HEK293 (cell line): ENCODE measurements at regions not wholly inside any gene's neighbourhood (a gene's known extent, or its start where the extent isn't known, plus 50 kb on each side); places are given as distances from the start of the nearest gene placed in this dataset.

Source experiments
- CTCF ChIA-PET: fragments of 350-600 bp; formaldehyde crosslinking; extraction: SDS; loops from one replicate; lab custom pipeline; 2021; ENCODE audit warnings: antibody characterized with exemption; lab: Yijun Ruan, JAX
- POLR2A ChIA-PET: fragments of 300-600 bp; formaldehyde crosslinking; extraction: SDS; loops from one replicate; lab custom pipeline; 2020; ENCODE audit warnings: antibody characterized with exemption, inconsistent platforms; lab: Yijun Ruan, JAX
- H3K27ac ChIP-seq: fragments of 200-500 bp; sonication (Bioruptor generic); 2 replicates; pipeline ENCODE4 v1.5.1; 2014; ENCODE audit warnings: low read depth, low read length, control low read depth, inconsistent platforms; ENCODE audit errors: extremely low read depth
- H3K36me3 ChIP-seq, 2 experiments: fragments of 200-500 bp in 1 of 2; sonication (Bioruptor generic) in 1 of 2; 1 replicate in 1 of 2; 2 replicates in 1 of 2; pipeline ENCODE4 v1.5.1; 2014 to 2017; ENCODE audit warnings: inconsistent platforms in 2 of 2, low read length in 2 of 2; ENCODE audit not compliant: control insufficient read depth in 2 of 2, insufficient read depth in 1 of 2
- H3K4me1 ChIP-seq: fragments of 200-500 bp; sonication (Bioruptor generic); 2 replicates; pipeline ENCODE4 v1.5.1; 2014; ENCODE audit warnings: mild to moderate bottlenecking, low read length, inconsistent platforms; ENCODE audit not compliant: control insufficient read depth, insufficient read depth
- H3K4me3 ChIP-seq: 2 replicates; pipeline ENCODE4 v1.5.1; 2011; ENCODE audit warnings: low read depth, mild to moderate bottlenecking, control low read depth, low read length, moderate library complexity
- H3K9me3 ChIP-seq: fragments of 200-500 bp; sonication (Bioruptor generic); 2 replicates; pipeline ENCODE4 v1.5.1; 2014; ENCODE audit warnings: low read depth, low read length, inconsistent platforms; ENCODE audit not compliant: control insufficient read depth, insufficient read depth
- KLF7 ChIP-seq: fragments of 450-650 bp; formaldehyde crosslinking; IDR thresholded peaks from 2 replicates; pipeline ENCODE4 v1.5.1; 2016; ENCODE audit warnings: missing biosample characterization, missing genetic modification characterization, borderline replicate concordance
- MYNN ChIP-seq: fragments of 450-650 bp; formaldehyde crosslinking; IDR thresholded peaks from 2 replicates; pipeline ENCODE4 v1.5.1; 2016; ENCODE audit warnings: missing biosample characterization, missing genetic modification characterization, borderline replicate concordance
- PRDM1 ChIP-seq: fragments of 450-650 bp; formaldehyde crosslinking; IDR thresholded peaks from 2 replicates; pipeline ENCODE4; 2016; ENCODE audit warnings: missing biosample characterization, missing genetic modification characterization
- ZNF10 ChIP-seq: fragments of 450-650 bp; formaldehyde crosslinking; IDR thresholded peaks from 2 replicates; pipeline ENCODE4 v1.5.1; 2017; ENCODE audit warnings: missing biosample characterization, missing genetic modification characterization
- ZNF132 ChIP-seq: fragments of 450-650 bp; formaldehyde crosslinking; IDR thresholded peaks from 2 replicates; pipeline ENCODE4 v1.5.1; 2017; ENCODE audit warnings: missing biosample characterization, missing genetic modification characterization, borderline replicate concordance
- ZNF157 ChIP-seq: fragments of 450-650 bp; formaldehyde crosslinking; IDR thresholded peaks from 2 replicates; pipeline ENCODE4 v1.5.1; 2016; ENCODE audit warnings: missing biosample characterization, missing genetic modification characterization
- ZNF169 ChIP-seq: fragments of 450-650 bp; formaldehyde crosslinking; IDR thresholded peaks from 2 replicates; pipeline ENCODE4 v1.5.1; 2016; ENCODE audit warnings: missing biosample characterization, missing genetic modification characterization
- ZNF175 ChIP-seq: fragments of 450-650 bp; formaldehyde crosslinking; IDR thresholded peaks from 2 replicates; pipeline ENCODE4 v1.5.1; 2016; ENCODE audit warnings: missing biosample characterization, missing genetic modification characterization
- ZNF239 ChIP-seq: fragments of 450-650 bp; formaldehyde crosslinking; IDR thresholded peaks from 2 replicates; pipeline ENCODE4 v1.5.1; 2016; ENCODE audit warnings: missing biosample characterization, missing genetic modification characterization
- ZNF549 ChIP-seq: fragments of 450-650 bp; IDR thresholded peaks from 2 replicates; pipeline ENCODE4 v1.5.1; 2018; ENCODE audit warnings: missing biosample characterization, missing genetic modification characterization, mild to moderate bottlenecking, inconsistent platforms, moderate library complexity
- ZNF561 ChIP-seq: fragments of 450-650 bp; IDR thresholded peaks from 2 replicates; pipeline ENCODE4 v1.5.1; 2018; ENCODE audit warnings: missing biosample characterization, missing genetic modification characterization, borderline replicate concordance
- ZNF621 ChIP-seq: fragments of 450-650 bp; formaldehyde crosslinking; IDR thresholded peaks from 2 replicates; pipeline ENCODE4 v1.5.1; 2017; ENCODE audit warnings: missing biosample characterization, missing genetic modification characterization
- ZNF626 ChIP-seq: fragments of 450-650 bp; sonication (Bioruptor Pico); formaldehyde crosslinking; IDR thresholded peaks from 2 replicates; pipeline ENCODE4 v1.5.1; 2018; ENCODE audit warnings: missing biosample characterization, missing genetic modification characterization, inconsistent platforms
- ZNF792 ChIP-seq: fragments of 450-650 bp; formaldehyde crosslinking; IDR thresholded peaks from 2 replicates; pipeline ENCODE4 v1.5.1; 2016; ENCODE audit warnings: missing biosample characterization, missing genetic modification characterization
- TF ChIP-seq, protein P1 (sequence below): fragments of 450-650 bp; formaldehyde crosslinking; IDR thresholded peaks from 2 replicates; pipeline ENCODE4 v1.5.1; 2017; ENCODE audit warnings: missing biosample characterization, mild to moderate bottlenecking, missing genetic modification characterization, moderate library complexity
- TF ChIP-seq, protein P2 (sequence below): fragments of 450-650 bp; formaldehyde crosslinking; IDR thresholded peaks from 2 replicates; pipeline ENCODE4 v1.5.1; 2016; ENCODE audit warnings: missing biosample characterization, missing genetic modification characterization, borderline replicate concordance
- TF ChIP-seq, protein P3 (sequence below): fragments of 450-650 bp; formaldehyde crosslinking; IDR thresholded peaks from 2 replicates; pipeline ENCODE4 v1.5.1; 2016; ENCODE audit warnings: missing biosample characterization, missing genetic modification characterization, low read depth
- TF ChIP-seq, protein P4 (sequence below): fragments of 450-650 bp; formaldehyde crosslinking; conservative IDR thresholded peaks from 2 replicates; pipeline ENCODE4 v1.5.1; 2016; ENCODE audit warnings: low read depth, missing biosample characterization, missing genetic modification characterization
- TF ChIP-seq, protein P5 (sequence below): fragments of 450-650 bp; formaldehyde crosslinking; optimal IDR thresholded peaks from 2 replicates; pipeline ENCODE3; 2016; ENCODE audit warnings: missing biosample characterization, mild to moderate bottlenecking, missing genetic modification characterization

DNA sequence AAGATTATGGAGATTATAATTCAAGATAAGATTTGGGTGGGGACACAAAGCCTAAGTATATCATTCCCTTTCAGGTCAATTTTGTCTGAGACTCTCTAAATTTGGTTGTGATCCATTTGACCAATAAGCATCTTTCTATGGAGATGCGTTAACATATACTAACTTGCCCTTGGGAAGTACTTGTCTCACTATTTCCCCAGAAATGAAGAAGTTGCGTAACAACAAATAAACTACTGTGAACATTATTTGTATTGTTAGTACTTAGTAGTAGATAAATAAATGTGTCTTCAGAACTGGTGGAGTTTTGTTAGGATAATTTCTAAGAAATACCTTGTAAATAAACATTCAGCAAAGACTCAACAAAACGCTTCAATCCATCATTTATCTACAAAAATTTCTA is 127.3 kb upstream of the LYZL2 start:
- Histone ChIP-seq H3K9me3 (no peaks in the 10 kb centered on the region), H3K36me3 (no peaks in the 10 kb centered on the region), H3K27ac (no peak overlapping the region), H3K4me3 (no peak overlapping the region), H3K4me1 (no peaks in the 10 kb centered on the region)
- TF ChIP-seq ZNF626 (tag by site-specific recombination), result no peak
- TF ChIP-seq MYNN (tag by site-specific recombination), result no peak
- no peak for TF ChIP-seq ZNF621 (tag by site-specific recombination)
- TF ChIP-seq KLF7, result no peak
- POLR2A ChIA-PET, result no interaction called here
- CTCF ChIA-PET, result no interaction called here

DNA sequence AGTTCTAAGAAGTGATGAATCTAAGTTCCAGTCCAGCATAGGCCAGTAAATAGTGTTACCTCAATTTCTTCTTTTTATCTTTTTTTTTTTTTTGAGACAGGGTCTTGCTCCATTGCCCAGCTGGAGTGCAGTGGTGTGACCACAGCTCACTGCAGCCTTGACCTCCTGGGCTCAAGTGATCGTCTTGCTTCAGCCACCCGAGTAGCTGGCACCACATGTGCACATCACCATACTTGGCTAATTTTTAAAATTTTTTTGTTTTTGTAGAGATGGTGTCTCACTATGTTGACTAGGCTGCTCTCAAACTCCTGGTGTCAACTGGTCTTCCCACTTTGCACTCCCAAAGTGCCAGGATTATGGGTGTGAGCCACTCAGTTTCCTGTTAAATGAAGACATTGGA is 126.6 kb upstream of the LYZL2 start:
- H3K27ac ChIP-seq, result no peak overlapping the region
- no peak overlapping the region for H3K4me3 ChIP-seq
- H3K36me3 ChIP-seq, result no peaks in the 10 kb centered on the region
- H3K9me3 ChIP-seq, result no peaks in the 10 kb centered on the region
- H3K4me1 ChIP-seq, result no peaks in the 10 kb centered on the region
- ChIA-PET CTCF (no interaction called here), POLR2A (no interaction called here)
- TF ChIP-seq, protein P1, sequence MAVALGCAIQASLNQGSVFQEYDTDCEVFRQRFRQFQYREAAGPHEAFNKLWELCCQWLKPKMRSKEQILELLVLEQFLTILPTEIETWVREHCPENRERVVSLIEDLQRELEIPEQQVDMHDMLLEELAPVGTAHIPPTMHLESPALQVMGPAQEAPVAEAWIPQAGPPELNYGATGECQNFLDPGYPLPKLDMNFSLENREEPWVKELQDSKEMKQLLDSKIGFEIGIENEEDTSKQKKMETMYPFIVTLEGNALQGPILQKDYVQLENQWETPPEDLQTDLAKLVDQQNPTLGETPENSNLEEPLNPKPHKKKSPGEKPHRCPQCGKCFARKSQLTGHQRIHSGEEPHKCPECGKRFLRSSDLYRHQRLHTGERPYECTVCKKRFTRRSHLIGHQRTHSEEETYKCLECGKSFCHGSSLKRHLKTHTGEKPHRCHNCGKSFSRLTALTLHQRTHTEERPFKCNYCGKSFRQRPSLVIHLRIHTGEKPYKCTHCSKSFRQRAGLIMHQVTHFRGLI, result no peak
- TF ChIP-seq, protein P2, sequence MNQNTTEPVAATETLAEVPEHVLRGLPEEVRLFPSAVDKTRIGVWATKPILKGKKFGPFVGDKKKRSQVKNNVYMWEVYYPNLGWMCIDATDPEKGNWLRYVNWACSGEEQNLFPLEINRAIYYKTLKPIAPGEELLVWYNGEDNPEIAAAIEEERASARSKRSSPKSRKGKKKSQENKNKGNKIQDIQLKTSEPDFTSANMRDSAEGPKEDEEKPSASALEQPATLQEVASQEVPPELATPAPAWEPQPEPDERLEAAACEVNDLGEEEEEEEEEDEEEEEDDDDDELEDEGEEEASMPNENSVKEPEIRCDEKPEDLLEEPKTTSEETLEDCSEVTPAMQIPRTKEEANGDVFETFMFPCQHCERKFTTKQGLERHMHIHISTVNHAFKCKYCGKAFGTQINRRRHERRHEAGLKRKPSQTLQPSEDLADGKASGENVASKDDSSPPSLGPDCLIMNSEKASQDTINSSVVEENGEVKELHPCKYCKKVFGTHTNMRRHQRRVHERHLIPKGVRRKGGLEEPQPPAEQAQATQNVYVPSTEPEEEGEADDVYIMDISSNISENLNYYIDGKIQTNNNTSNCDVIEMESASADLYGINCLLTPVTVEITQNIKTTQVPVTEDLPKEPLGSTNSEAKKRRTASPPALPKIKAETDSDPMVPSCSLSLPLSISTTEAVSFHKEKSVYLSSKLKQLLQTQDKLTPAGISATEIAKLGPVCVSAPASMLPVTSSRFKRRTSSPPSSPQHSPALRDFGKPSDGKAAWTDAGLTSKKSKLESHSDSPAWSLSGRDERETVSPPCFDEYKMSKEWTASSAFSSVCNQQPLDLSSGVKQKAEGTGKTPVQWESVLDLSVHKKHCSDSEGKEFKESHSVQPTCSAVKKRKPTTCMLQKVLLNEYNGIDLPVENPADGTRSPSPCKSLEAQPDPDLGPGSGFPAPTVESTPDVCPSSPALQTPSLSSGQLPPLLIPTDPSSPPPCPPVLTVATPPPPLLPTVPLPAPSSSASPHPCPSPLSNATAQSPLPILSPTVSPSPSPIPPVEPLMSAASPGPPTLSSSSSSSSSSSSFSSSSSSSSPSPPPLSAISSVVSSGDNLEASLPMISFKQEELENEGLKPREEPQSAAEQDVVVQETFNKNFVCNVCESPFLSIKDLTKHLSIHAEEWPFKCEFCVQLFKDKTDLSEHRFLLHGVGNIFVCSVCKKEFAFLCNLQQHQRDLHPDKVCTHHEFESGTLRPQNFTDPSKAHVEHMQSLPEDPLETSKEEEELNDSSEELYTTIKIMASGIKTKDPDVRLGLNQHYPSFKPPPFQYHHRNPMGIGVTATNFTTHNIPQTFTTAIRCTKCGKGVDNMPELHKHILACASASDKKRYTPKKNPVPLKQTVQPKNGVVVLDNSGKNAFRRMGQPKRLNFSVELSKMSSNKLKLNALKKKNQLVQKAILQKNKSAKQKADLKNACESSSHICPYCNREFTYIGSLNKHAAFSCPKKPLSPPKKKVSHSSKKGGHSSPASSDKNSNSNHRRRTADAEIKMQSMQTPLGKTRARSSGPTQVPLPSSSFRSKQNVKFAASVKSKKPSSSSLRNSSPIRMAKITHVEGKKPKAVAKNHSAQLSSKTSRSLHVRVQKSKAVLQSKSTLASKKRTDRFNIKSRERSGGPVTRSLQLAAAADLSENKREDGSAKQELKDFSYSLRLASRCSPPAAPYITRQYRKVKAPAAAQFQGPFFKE (tag by site-specific recombination), result no peak
- TF ChIP-seq ZNF157 (tag by site-specific recombination) (no peak), ZNF561 (no peak), ZNF10 (no peak), ZNF169 (no peak), ZNF175 (tag by site-specific recombination) (no peak), ZNF549 (no peak), ZNF239 (tag by site-specific recombination) (no peak), ZNF132 (tag by site-specific recombination) (no peak), PRDM1 (no peak), ZNF792 (no peak), KLF7 (no peak)
- TF ChIP-seq, protein P3, sequence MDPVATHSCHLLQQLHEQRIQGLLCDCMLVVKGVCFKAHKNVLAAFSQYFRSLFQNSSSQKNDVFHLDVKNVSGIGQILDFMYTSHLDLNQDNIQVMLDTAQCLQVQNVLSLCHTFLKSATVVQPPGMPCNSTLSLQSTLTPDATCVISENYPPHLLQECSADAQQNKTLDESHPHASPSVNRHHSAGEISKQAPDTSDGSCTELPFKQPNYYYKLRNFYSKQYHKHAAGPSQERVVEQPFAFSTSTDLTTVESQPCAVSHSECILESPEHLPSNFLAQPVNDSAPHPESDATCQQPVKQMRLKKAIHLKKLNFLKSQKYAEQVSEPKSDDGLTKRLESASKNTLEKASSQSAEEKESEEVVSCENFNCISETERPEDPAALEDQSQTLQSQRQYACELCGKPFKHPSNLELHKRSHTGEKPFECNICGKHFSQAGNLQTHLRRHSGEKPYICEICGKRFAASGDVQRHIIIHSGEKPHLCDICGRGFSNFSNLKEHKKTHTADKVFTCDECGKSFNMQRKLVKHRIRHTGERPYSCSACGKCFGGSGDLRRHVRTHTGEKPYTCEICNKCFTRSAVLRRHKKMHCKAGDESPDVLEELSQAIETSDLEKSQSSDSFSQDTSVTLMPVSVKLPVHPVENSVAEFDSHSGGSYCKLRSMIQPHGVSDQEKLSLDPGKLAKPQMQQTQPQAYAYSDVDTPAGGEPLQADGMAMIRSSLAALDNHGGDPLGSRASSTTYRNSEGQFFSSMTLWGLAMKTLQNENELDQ (tag by site-specific recombination), result no peak
- TF ChIP-seq, protein P4, sequence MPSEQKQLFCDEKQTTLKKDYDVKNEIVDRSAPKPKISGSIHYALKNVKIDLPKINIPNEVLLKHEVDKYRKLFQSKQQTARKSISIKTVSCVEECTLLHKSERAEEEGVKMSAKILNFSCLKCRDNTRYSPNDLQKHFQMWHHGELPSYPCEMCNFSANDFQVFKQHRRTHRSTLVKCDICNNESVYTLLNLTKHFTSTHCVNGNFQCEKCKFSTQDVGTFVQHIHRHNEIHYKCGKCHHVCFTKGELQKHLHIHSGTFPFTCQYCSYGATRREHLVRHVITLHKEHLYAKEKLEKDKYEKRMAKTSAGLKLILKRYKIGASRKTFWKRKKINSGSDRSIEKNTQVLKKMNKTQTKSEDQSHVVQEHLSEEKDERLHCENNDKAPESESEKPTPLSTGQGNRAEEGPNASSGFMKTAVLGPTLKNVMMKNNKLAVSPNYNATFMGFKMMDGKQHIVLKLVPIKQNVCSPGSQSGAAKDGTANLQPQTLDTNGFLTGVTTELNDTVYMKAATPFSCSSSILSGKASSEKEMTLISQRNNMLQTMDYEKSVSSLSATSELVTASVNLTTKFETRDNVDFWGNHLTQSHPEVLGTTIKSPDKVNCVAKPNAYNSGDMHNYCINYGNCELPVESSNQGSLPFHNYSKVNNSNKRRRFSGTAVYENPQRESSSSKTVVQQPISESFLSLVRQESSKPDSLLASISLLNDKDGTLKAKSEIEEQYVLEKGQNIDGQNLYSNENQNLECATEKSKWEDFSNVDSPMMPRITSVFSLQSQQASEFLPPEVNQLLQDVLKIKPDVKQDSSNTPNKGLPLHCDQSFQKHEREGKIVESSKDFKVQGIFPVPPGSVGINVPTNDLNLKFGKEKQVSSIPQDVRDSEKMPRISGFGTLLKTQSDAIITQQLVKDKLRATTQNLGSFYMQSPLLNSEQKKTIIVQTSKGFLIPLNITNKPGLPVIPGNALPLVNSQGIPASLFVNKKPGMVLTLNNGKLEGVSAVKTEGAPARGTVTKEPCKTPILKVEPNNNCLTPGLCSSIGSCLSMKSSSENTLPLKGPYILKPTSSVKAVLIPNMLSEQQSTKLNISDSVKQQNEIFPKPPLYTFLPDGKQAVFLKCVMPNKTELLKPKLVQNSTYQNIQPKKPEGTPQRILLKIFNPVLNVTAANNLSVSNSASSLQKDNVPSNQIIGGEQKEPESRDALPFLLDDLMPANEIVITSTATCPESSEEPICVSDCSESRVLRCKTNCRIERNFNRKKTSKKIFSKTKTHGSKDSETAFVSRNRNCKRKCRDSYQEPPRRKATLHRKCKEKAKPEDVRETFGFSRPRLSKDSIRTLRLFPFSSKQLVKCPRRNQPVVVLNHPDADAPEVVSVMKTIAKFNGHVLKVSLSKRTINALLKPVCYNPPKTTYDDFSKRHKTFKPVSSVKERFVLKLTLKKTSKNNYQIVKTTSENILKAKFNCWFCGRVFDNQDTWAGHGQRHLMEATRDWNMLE (tag by site-specific recombination), result no peak
- TF ChIP-seq, protein P5, sequence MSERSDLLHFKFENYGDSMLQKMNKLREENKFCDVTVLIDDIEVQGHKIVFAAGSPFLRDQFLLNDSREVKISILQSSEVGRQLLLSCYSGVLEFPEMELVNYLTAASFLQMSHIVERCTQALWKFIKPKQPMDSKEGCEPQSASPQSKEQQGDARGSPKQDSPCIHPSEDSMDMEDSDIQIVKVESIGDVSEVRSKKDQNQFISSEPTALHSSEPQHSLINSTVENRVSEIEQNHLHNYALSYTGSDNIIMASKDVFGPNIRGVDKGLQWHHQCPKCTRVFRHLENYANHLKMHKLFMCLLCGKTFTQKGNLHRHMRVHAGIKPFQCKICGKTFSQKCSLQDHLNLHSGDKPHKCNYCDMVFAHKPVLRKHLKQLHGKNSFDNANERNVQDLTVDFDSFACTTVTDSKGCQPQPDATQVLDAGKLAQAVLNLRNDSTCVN (tag by site-specific recombination), result no peak
